ENCODE measurements at regions not wholly inside any gene's neighbourhood (a gene's known extent, or its start where the extent isn't known, plus 50 kb on each side); places are given as distances from the start of the nearest gene placed in this dataset.

DNA sequence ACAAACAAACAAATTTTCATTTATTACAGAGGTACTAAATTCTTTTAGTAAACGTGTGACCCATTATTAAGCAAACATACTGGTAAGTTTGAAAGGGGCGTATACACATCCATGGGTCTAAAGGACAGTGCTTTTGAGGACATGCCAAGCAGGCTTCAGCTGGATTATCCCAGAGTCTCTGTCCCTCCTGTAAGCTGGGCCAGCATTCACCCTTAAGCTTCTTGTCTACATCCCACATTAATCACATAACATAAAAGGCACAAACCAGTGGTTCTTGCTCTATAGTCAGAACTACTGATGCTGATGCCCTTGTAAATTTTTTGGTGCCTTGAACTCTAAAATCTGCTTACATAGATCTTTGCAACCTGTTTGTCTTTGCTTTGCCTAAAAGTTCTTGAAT, 150.8 kb upstream of the BNIP2 start:
- TF ChIP-seq, protein P1, sequence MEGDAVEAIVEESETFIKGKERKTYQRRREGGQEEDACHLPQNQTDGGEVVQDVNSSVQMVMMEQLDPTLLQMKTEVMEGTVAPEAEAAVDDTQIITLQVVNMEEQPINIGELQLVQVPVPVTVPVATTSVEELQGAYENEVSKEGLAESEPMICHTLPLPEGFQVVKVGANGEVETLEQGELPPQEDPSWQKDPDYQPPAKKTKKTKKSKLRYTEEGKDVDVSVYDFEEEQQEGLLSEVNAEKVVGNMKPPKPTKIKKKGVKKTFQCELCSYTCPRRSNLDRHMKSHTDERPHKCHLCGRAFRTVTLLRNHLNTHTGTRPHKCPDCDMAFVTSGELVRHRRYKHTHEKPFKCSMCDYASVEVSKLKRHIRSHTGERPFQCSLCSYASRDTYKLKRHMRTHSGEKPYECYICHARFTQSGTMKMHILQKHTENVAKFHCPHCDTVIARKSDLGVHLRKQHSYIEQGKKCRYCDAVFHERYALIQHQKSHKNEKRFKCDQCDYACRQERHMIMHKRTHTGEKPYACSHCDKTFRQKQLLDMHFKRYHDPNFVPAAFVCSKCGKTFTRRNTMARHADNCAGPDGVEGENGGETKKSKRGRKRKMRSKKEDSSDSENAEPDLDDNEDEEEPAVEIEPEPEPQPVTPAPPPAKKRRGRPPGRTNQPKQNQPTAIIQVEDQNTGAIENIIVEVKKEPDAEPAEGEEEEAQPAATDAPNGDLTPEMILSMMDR (IDR thresholded peaks at IDR 0.05): no peak
- H3K4me3 Mint-ChIP-seq: no peak overlapping the region
- H3K4me1 Mint-ChIP-seq: peaks cover 21% of the 10 kb centered on the region
- no peak for DNase-seq
- no peaks in the 10 kb centered on the region for H3K36me3 Mint-ChIP-seq (ENCODE audit: low read depth)
- peaks cover 11% of the 10 kb centered on the region for H3K27me3 Mint-ChIP-seq (ENCODE audit: low read depth, poor library complexity)
- no peaks in the 10 kb centered on the region for H3K9me3 Mint-ChIP-seq
- H3K27ac Mint-ChIP-seq: no peak overlapping the region

- TF ChIP-seq, protein P1 (IDR thresholded peaks at IDR 0.05): no peak
Observed at GRCh38 chr15:59838900-59839299, 149.8 kb upstream of the BNIP2 start.

GRCh38 chr15:59835776-59836175, 146.7 kb upstream of the BNIP2 start:
- Mint-ChIP-seq H3K4me1 (peaks cover 38% of the 10 kb centered on the region), H3K4me3 (no peak overlapping the region), H3K27me3 (ENCODE audit: low read depth, poor library complexity) (peaks cover 8% of the 10 kb centered on the region), H3K36me3 (ENCODE audit: low read depth) (no peaks in the 10 kb centered on the region), H3K9me3 (no peaks in the 10 kb centered on the region), H3K27ac (no peak overlapping the region)
- TF ChIP-seq, protein P1 (IDR thresholded peaks at IDR 0.05): no peak
- no peak for DNase-seq

More at GRCh38 chr15:59838900-59839299, 149.8 kb upstream of the BNIP2 start:
- Mint-ChIP-seq H3K4me3 (no peak overlapping the region), H3K27me3 (ENCODE audit: low read depth, poor library complexity) (peaks cover 8% of the 10 kb centered on the region), H3K27ac (no peak overlapping the region), H3K4me1 (peaks cover 31% of the 10 kb centered on the region), H3K9me3 (no peaks in the 10 kb centered on the region), H3K36me3 (ENCODE audit: low read depth) (no peaks in the 10 kb centered on the region)
- DNase-seq: no peak

GRCh38 chr15:59834528-59834927, 145.4 kb upstream of the BNIP2 start:
- no peak for DNase-seq
- TF ChIP-seq, protein P1 (IDR thresholded peaks at IDR 0.05): no peak
- H3K4me1 Mint-ChIP-seq: peaks cover 40% of the 10 kb centered on the region
- no peaks in the 10 kb centered on the region for H3K36me3 Mint-ChIP-seq (ENCODE audit: low read depth)
- H3K4me3 Mint-ChIP-seq: no peak overlapping the region
- H3K9me3 Mint-ChIP-seq: no peaks in the 10 kb centered on the region
- H3K27me3 Mint-ChIP-seq (ENCODE audit: low read depth, poor library complexity): peaks cover 8% of the 10 kb centered on the region
- H3K27ac Mint-ChIP-seq: no peak overlapping the region

DNA sequence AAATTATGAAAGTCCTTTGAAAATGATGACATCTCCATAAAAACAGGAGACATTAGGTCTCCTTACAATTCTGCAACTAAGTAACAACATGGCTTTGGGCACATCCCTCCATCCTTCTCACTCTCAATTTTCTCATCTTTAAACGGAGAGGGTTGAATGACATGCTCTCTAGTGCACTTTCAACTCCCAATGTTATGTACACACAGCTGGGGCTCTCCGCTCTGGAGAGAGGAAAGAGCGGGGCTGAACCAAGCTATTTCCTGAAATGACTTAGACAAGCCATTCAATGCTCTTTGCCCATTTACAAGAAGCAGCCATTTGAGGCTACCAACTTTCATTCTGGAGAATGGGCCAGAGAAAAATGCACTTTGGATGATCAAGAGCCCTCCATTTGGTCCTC, 144.2 kb upstream of the BNIP2 start:
- Mint-ChIP-seq H3K27ac (no peak overlapping the region), H3K4me1 (peaks cover 33% of the 10 kb centered on the region), H3K4me3 (no peak overlapping the region), H3K27me3 (ENCODE audit: low read depth, poor library complexity) (peaks cover 6% of the 10 kb centered on the region), H3K9me3 (no peaks in the 10 kb centered on the region), H3K36me3 (ENCODE audit: low read depth) (no peaks in the 10 kb centered on the region)
- DNase-seq: no peak
- TF ChIP-seq, protein P1 (IDR thresholded peaks at IDR 0.05): no peak

GRCh38 chr15:59830873-59831272, 141.8 kb upstream of the BNIP2 start:
- TF ChIP-seq, protein P1 (IDR thresholded peaks at IDR 0.05): no peak
- H3K4me1 Mint-ChIP-seq: peaks cover 30% of the 10 kb centered on the region
- H3K27me3 Mint-ChIP-seq (ENCODE audit: low read depth, poor library complexity): no peaks in the 10 kb centered on the region
- H3K9me3 Mint-ChIP-seq: no peaks in the 10 kb centered on the region
- no peak for DNase-seq
- H3K36me3 Mint-ChIP-seq (ENCODE audit: low read depth): no peaks in the 10 kb centered on the region
- no peak overlapping the region for H3K27ac Mint-ChIP-seq
- H3K4me3 Mint-ChIP-seq: no peak overlapping the region
